ENCODE measurements at regions not wholly inside any gene's neighbourhood (a gene's known extent, or its start where the extent isn't known, plus 50 kb on each side); places are given as distances from the start of the nearest gene placed in this dataset.
"Not testable (repeated sequence)": the region's sequence is repeated elsewhere in the genome, so short reads cannot be mapped to it uniquely, and the experiment has no call there.

DNA sequence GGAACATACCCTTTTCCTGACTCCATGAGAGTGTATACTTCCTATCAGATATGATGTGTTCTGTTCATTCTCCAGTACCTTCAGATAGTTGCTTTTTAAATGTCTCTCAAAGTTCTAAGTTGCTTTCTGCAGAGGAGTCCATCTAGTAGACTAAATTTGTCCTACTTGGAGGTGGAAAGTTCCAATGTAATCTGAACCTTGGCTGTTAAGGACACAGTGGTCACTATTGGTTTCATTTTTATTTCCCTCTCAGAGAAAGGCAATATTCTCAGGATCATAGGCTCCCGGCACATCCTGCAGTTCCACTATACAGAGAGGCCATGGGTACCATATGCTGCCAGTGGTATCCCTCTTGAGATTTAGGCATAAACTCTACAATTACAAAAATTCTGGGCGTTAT lies 634.6 kb downstream of the LRRC70 start:
- DNase-seq (ENCODE audit: low read depth in 2 of 2) = no peak

DNA sequence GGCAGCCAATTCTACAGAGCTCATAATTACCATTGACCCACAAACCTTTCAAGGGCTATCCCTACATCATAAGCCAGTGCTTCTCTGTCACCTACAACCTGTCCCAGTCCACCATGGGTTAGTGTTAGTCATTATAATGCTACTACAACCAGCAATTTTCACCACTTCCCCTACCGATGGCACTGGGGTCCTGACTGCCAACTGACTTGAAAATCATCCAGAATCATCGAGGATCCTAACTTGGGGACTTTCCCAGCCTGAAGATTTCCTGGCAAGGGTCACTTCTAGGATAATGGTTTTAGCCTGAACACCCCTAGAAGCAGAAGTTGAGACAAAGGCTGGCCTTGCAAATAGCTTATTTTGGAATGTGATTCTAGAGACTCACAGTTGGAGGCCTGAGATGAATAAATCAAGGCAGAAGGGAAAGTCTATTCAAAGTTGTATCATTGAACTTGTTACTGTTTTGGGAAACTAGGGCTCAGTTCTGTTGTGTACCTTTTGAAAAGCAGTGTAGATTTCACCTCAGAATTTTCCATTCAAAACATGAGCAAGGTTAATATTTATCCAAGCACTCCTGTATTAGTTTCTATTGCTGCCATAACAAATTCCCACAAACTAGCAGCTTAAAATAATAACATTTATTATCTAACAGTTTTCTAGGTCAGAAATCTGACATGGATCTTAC lies 633.0 kb downstream of the LRRC70 start:
- DNase-seq (ENCODE audit: low read depth in 2 of 2) = no peak

DNA sequence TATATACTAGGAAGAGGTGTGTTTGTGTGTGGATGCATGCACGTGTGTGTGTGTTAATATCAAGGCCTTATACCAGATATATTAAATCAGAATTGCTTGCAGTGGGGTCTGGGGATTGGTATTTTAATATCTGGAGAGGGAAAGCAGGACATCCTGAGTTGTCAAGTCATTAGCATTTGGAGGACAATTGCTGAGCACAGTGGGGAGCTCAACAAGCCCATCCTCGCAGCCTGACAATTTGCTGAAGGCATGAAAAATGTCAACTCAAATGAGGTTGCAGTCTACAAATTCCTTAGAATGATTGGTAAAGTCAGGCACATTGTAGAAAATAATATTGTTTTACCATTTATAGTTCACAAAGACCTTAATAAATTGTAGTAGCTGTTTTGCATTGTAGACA lies 627.4 kb downstream of the LRRC70 start:
- DNase-seq (ENCODE audit: low read depth in 2 of 2) = no peak

DNA sequence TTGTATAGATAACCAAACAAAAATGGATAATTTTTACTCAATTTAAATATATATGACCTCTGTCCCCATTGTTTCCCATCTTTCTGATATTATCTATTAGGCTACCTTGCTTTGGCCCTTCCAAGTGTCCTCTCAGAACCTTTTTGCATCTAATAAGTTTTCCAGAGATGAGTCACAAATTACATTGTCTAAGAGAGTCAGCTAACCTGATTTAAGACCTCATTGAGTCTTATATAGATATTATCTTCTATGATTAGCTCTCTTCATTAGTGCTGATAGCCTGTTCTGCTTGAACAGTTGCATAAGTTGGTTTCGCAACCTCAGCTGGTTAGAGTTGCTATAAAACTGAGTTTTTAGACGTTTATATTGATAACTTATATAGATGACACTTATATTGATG lies 623.1 kb downstream of the LRRC70 start:
- no peak for DNase-seq (ENCODE audit: low read depth in 2 of 2)

DNA sequence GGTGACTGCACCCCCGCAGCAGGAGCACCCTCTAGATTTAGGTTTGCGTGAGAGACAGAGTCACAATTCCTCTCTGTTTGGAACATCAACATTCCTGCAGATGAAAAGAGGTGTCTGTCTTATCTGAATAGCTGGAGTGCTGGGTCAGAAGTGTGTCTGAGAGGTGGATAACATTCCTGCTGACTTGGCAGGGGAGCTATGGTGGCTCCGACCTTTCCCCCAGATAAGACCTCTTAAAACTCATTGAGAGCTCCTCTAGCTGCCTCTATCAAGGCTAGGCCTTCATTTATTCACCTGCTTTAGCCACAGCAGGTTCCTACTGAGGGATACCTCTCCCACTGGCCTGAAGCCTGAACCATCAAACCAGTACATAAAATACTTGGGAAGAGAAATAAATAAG lies 615.5 kb downstream of the LRRC70 start:
- no peak for DNase-seq (ENCODE audit: low read depth in 2 of 2)

DNA sequence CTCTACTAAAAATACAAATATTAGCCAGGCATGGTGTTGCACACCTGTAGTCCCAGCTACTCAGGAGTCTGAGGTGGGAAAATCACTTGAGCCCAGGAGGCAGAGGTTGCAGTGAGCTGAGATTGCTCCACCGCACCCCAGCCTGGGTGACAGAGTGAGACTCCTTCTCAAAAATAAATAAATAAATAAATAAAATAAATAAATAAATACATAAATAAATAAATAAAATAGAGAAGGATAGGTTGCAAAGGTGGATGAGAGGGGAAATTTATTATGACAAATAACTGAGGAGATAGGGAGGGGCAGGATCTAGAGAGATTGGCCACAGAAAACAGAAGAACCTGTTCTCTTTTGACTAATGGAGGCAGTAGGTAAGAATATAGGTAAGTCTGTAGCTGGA lies 601.6 kb downstream of the LRRC70 start:
- not testable (repeated sequence) for DNase-seq (ENCODE audit: low read depth in 2 of 2)

DNA sequence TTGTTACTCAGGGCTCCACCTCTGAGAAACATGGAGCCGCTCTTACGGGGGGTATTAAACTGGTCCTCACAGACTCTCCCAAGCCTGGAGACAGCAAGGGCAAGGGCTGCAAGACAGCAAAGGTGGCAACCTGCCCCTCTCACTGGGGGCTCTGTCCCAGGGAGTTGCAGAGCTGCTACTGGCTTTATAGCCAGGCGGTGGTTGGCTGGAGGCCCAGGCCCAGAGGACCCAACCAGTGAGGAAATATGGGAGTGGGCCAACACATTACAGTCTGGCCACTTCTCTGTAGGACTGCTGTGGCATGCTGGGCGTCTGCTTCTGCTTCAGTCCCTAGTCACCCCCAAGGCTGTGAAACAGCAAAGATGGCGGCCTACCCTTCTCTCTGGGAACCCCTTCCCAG lies 597.2 kb downstream of the LRRC70 start:
- DNase-seq (ENCODE audit: low read depth in 2 of 2) = no peak

DNA sequence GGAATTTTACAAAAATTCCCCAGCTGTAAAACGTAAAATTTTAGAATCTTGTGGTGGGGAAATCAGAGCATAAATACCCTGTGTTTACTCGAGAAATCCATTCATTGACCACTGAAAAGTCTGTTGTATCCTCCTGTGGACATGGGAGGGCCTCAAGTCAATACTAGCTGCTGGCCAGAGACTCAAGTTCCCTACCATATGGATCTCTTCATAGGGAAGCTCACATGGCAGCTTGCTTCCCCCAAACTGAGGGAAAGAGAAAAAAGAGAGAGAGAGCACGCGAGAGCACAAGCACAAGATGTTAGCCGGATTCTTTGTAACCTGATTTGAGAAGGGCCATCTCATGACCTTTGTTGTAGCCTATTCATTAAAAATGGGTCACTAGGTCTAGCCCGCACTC lies 591.9 kb downstream of the LRRC70 start:
- no peak for DNase-seq (ENCODE audit: low read depth in 2 of 2)

DNA sequence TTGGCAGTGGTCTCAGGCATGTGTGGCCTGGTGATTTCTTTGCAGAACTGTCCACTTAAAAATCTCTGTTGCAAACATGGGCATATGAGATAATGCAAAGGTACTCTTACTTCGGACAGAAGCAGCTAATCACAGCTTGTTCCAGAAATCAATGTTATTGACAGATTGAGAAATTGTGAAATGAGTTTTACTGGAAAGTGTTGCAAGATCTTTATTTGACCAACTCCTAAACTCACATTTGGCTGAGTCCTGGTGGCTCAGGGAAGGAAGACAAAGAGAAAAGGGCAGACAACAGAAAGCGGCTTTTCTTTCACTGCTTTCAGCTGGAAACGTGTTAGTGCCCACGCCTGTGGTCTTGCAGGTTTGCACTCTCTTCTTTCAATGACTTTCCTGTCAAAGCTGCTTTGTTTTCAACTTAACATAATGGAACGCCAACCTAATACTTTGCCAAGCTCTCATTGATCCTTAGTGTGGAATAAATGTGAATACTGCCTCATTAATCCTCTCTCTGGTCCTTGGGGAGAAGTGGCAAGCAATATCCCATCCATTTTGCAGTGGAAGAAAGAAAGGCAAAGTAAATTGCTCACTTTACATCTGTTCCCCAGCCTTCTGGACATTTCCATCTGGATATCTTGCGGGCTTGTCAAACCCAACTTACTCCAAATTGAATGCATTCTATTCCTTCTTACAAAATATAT lies 586.4 kb downstream of the LRRC70 start:
- no peak for DNase-seq (ENCODE audit: low read depth in 2 of 2)

DNA sequence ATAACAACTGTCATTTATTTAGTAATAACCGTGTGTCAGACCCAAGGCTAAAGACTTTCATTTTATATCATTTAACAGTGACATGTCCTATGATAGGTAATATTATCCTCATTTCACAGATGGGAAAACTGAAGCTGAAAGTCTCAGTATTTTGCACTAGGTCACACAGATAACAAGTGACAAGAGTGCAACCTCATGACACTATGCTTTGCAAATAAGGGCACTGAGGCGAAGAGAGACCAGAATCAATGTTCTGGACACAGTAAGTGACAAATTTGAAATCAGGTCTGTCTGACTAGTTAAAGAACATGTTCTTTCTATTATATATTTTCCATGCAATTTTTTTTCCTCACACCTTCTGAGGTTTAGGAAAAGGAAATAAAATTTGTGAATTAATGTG lies 585.7 kb downstream of the LRRC70 start:
- no peak for DNase-seq (ENCODE audit: low read depth in 2 of 2)

DNA sequence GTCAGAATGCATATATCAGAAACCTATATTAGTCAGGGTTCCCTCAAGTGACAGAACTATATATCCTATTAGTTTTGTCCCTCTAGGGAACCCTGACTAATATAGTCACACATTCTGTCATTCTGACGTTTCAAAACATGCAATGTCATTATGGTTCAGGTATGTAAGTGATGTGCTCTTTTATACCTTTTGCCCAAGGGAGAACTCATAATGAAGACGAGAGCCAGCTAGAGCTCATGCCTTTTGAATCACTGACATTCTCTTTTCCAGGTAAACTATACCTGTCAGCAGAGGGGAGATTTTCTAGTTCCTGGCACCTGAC lies 576.7 kb downstream of the LRRC70 start:
- no peak for DNase-seq (ENCODE audit: low read depth in 2 of 2)

DNA sequence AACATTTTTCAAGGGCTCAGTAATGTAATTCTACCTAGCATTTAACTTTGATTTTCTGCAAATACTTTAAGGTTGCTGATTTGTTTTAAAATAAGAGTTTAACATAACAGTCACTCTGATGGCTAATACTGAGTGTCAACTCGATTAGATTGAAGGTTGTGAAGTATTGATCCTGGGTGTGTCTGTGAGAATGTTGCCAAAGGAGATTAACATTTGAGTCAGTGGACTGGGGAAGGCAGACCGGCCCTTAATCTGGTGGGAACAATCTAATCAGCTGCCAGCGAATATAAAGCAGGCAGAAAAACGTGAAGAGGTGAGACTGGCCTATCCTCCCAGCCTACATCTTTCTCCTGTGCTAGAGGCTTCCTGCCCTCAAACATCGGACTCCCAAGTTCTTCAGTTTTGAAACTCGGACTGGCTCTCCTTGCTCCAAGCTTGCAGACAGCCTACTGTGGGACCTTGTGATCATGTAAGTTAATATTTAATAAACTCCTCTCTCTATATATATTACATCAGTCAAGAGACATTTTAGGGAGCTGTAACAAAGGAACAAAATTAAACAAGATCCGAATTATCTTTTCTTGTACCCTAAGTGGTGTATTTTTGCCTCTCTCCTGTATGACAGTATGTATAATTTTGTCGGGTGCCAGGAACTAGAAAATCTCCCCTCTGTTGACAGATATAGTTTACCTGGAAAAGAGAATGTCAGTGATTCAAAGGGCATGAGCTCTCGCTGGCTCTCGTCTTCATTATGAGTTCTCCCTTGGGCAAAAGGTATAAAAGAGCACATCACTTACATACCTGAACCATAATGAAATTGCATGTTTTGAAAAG lies 576.1 kb downstream of the LRRC70 start:
- DNase-seq (ENCODE audit: low read depth in 2 of 2) = no peak

DNA sequence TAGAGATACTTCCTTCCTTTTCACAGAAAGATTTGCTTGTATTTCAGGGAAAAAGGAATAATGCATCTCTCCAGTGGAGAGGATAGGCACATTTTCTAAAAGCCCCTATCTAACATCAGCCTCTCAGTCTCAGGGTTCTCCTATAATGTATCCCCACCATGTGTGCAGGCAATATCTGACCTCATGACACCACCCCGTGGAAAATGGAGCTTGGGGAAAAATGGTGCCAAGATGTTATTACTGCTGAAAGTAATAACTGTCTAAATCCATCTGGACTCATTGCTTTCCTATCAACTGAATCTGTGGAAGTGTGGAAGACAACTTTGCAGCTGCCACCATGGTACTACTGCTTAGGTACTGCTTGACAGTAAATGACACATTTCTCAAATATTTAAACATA lies 574.3 kb downstream of the LRRC70 start:
- no peak for DNase-seq (ENCODE audit: low read depth in 2 of 2)

DNA sequence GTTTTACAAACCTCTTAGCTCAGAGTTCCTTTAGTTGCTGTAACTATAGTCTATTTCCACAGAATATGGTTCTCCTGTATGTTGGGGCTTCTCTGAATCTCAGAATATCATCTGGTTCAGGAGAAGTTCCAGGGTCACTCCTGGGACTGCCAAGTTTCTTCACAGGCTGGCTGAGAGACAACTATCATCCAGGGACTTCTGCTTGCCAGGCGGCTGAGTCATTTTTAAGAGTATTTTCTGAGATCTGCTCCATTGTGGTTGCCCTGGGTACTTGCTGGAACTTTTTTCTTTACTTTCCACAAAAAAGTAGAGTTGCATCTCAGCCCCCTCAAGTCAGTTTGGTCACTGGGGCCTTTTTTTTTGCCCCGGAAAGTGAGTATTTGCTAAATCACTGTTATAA lies 566.5 kb downstream of the LRRC70 start:
- DNase-seq (ENCODE audit: low read depth in 2 of 2) = no peak

DNA sequence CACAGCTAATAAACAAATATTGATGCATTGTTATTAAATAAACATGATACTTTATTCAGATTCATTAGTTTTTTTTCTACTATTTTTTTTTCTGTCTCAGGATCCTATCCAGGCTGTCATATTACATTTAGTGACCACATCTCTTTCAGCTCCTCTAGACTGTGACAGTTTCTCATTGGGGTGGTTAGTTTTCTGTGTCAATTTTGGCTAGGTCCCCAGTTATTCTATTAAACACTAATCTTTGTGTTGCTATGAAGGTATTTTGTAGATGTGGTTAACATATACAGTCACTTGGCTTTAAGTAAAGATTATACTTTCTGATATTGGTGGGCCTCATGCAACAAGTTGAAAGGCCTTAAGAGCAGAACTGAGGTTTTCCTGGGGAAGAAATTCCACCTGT lies 563.0 kb downstream of the LRRC70 start:
- DNase-seq (ENCODE audit: low read depth in 2 of 2) = no peak

DNA sequence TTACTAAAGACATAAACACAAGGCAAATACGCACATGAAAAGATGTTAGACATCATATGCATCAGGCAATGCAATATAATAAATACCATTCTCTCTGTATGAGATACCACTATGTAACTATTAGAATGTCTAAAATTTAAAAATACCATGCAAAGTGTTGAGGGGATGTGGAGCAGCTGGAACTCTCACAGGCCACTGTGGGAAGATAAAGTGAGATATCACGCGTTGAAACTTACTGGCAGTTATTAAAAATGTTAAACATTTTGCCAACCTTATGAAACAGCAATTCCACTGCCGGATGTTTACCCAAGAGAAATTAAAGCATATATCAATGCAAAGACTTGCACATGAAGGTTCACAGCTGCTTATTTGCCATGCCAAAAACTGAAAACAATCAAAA lies 556.7 kb downstream of the LRRC70 start:
- DNase-seq (ENCODE audit: low read depth in 2 of 2) = no peak

DNA sequence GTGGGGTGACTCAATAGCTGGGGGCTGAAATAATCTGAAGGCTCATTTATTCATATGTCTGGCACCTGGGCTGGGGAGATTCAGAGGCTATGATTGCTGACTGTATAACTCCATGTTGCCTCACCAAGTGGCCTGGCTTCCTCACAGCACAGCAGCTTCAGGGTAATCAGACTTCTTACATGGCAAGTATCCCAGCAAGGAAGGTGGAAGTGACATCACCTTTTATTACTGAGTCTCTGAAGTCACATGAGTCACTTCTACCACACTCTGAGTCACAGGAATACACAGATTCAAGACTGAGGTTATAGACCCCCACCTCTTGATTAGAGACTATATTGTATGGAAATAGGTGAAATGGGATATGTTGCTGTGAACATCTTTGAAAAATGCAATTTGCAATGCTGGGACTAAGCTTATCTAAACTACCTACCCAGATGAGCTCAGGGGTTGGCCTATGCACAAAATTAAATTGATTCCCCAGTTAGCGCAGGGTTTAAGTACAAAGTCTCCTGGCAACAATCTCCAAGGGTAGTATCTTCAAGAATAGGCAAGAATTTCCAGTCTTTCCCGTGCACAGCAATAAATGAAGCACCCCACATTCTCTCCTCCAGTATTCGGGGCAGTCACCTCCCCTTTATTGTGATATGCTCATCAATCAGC lies 553.1 kb downstream of the LRRC70 start:
- no peak for DNase-seq (ENCODE audit: low read depth in 2 of 2)

DNA sequence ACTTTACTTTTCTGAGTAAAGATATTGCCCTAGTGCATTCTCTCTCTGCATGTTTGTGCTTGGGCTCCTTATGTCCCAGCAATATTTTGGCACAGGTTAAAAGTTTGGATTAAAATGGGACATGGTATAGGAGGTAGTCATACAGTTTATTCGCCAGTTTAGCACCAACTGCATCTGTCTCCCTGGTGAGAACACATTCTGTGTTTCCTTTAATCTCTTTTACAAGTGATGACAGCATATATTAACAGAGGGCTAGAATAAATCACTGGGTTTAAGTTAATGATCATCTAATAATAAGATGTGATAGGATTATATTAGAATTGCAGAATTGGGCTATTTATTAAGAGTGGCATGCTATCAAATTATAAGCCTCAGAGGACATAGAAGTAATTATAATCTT lies 550.1 kb downstream of the LRRC70 start:
- no peak for DNase-seq (ENCODE audit: low read depth in 2 of 2)

DNA sequence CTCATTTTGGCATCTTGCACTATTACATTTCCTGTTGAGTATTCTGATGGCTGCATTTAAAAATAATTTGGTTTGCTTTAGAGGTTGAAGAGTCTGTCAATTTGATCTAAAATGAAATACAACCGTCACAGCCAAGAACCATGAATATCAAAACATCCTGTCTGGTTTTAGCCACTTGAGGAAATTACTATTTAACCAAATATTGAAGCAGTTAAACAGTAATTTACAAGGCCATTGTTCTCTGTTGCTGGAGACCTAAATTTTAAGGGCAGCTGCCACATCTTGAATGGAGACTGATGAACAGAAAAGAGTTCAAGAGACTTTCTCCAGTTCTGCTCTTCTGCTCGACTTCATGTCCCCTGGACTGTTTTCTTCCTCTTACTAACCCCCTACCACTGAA lies 549.4 kb downstream of the LRRC70 start:
- no peak for DNase-seq (ENCODE audit: low read depth in 2 of 2)

DNA sequence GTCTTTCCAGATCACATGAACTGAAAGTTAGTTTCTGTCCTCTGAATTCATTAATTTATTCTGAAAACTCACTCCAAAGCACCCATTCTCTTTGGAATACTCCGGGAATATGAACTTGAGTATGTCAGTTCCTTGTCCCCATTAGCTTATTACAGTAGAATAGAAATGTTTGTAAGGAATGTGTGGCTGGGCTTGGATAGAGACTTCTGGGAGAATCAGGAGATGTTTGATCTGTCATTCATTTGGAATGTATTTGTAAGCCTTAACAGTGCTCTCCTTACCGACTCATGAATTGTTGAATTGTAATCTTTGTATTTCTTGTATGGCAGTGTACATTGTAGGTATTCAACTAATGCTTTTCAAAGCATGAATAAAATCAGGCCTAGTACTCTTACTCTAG lies 548.4 kb downstream of the LRRC70 start:
- DNase-seq (ENCODE audit: low read depth in 2 of 2) = no peak

DNA sequence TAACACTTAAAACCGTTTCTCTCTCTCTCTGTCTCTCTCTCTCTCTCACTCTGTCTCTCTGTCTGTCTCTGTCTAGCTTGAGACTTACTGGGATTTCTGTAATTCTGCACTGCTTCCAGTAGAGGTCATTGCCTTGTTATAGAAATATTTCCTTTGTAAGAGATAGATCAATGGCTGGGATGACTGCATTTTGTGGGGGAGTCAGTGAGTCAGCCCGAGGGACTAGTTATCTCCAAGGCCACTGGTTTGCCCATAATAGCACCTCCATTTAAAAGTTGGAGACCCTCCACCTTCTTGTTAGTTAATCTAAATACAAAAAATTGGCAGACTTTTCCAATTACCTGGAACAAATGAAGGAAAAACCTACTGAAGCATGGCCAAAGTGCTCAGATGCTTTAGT lies 547.2 kb downstream of the LRRC70 start:
- DNase-seq (ENCODE audit: low read depth in 2 of 2) = no peak

DNA sequence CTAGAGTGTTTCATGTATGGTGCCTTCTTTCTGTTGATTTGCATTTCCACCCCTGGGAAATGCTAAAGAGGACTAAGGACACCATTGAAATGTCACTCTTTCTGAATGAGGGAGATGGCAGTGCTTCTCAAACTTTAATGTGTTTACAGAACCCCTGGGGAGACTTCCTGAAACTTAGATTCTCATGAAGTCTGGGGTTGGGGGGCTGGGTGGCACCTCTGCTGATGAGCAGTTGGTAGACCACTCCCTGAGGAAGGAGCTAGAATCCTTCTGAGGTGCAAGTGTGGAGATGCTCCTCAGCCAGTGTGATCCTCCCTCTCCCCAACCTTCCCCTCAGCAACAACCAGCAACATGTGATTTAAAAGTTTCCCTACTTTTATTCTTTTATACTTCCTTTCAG lies 546.8 kb downstream of the LRRC70 start:
- DNase-seq (ENCODE audit: low read depth in 2 of 2) = no peak

DNA sequence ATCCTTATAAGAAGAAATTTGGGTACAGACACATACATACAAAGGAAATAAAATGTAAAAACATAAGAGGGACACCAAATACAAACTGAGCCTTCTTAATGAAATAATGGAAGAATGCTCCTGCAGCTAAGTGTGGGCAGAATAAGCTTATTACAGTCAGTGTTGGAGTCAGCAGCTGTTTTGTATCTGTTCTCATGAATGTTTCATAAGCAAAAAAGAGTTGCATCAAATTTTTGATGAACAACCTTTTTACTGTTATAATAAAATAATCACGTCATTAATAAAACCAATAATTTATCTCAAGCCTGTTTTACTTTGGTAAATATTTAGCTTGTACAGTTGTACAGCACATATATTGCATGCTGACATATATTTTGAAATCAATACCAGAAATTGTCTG lies 545.6 kb downstream of the LRRC70 start:
- DNase-seq (ENCODE audit: low read depth in 2 of 2) = no peak

All from stimulated activated CD8-positive, alpha-beta memory T cell treated with anti-CD3 and anti-CD28 coated beads, Interleukin-2, amount 100 ng/mL, for 48 hours (primary cell).